HuH-7 (cell line): ENCODE measurements at regions not wholly inside any gene's neighbourhood (a gene's known extent, or its start where the extent isn't known, plus 50 kb on each side); places are given as distances from the start of the nearest gene placed in this dataset.
A peak's percentile ranks its signal among the peaks of the same experiment; 100 is the strongest.
"Not testable (repeated sequence)": the region's sequence is repeated elsewhere in the genome, so short reads cannot be mapped to it uniquely, and the experiment has no call there.

Source experiments
- DNase-seq: peaks from one replicate; pipeline ENCODE4 v3.0.0; 2011; ENCODE audit warnings: low spot score

DNA sequence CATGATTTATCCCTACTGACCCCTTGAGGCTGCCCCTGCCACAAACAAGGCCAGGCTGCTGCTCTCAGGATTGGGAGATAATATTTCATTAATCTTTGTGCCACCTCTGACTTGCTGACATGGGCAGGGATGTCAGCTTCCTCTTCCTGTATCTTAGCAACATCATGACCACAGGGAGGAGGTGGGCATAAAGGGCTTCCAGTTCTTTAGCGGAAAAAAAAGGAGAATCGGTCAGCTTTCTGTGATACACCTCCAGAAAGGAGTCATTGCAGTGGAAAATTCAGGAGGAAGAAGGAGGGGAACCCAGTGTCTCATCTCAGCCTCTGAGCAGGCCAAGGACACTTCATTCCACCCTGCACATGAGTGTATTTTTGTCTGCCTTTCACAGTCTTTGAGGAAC is 206.8 kb upstream of the SDK2 start:
- DNase-seq: no peak

DNA sequence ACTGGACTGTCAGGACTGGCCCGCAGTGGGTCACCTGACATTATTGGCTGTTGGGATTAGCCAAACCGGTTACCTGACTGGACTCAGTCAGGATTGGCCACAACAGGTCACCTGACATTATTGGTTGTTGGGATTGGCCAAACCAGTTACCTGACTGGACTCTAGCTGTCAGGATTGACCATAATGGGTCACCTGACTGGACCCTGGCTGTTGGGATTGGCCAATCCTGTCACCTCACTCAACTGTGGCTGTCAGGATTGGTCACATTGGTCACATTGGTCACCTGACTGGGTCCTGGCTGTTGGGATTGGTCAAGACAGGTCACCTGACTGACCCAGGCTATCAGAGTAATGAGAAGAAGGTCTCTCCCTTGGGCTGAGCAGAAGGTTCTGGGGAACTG is 207.7 kb upstream of the SDK2 start:
- no peak for DNase-seq

DNA sequence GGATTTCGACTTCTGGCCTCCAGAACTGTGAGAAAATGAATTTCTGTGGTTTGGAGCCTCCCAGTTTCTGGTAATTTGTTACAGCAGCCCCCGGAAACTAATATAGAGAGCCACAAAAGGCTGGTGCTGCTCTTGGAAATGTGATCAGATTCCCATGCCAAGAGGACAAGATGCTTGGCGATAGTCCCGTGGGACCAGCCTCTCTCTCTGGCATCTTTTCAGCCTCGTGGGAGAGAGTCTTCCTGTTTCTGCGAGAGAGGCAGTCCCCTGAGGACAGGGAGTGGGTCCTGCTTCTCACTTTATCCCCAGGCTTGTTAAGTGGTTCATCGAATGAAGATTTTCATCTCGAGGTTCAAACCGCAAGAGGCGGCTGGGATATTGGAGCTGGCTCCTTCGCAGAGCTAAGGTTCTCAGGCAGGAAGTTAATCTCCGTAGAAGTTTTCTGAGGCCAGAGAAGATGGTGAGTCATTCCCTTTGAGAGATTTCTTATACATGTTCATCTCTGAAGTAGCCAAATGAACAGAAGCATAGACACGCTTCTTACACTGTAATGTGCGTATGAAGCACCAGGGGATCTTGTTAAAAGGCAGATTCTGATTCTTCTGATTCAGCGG is 211.6 kb upstream of the SDK2 start:
- no peak for DNase-seq

DNA sequence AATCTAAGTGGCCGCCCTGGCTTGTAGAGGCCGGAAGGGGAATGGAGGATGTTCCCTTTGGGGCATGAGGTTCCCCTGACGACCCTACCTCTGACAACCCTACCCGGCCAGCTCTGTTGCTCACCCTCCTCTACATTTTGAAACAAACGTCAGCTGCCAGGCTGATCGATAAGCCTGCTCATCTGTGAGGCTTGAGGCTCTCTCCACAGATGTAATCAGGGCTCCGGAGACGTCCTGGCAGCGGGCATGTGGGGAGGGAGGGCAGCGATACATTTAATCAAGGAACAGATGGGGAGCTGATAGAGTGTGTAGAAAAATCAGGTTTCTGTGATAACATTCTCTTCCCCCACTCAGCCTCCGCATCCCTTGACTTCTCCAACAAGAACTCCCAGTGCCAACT is 212.3 kb upstream of the SDK2 start:
- DNase-seq: no peak

DNA sequence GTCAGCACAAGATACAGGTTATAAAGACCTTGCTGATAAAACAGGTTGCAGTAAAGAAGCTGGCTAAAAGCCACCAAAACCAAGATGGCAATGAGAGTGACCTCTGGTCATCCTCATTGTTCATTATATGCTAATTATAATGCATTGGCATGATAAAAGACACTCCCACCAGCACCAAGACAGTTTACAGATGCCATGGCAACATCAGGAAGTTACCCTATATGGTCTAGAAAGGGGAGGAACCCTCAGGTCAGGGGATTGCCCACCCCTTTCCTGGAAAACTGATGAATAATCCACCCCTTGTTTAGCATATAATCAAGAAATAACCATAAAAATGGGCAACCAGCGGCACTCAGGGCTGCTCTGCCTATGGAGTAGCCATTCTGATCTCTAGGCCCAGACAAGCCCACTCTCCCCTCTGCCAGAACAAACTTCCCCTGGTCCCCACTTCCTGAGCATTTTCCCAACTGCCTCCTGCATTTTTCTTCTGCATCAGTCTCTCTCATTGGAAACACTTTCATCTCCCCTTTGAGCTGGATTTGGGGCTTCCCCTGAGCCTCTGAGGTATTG is 215.3 kb upstream of the SDK2 start:
- not testable (repeated sequence) for DNase-seq

DNA sequence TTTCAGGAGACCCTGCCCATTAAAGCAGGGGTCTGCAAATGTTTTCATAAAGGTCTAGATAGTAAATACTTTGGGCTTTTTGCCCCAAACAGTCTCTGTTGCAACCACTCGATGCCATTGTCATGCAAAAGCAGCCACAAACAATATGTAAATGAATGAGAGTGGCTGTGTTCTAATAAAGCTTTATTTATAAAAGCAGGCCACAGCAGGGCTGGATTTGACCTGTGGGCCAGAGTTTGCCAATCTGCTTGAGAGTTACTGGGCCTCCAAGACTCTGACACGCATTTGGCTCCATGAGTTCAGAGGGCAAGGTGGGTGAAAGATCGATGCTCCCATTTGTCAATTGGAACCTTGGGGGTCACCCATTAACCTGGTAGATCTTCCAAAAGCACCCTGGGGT is 217.3 kb upstream of the SDK2 start:
- DNase-seq: no peak

DNA sequence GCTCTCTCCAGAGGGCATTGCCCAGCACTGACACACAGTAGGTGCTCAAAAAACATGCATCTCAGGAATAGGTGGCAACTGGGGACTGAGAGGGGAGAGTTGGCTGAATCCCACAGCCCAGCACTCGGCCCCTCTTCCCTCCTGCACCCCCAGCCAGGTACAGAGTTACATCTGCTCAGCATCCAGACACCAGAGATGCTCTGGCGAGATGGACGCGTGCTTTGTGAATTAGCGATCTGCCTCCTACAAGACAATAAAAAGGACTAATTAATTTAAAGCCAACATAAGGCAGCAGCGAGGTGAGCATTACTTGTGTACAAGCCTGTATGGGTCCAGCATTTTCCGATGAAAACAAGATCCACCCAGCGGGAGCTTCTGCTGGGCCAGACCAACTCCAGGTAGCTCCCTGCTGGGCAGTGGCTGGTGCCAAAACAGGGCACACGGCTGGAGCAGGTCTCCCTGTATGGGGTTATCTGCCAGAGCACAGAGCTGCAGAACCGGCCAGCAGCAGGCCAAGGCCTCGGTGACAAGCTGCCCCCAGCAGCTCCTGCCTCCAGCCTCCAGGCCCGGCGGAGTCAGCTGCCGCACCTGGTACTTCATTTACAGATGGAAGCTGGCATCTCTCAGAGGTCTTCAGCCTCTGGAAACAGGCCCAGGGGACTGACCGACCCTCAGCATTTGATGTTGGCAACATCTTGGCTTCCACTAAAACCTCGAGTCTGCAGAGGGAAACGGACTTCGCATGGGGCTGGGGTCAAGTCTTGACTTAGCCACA is 219.7 kb upstream of the SDK2 start:
- DNase-seq: no peak

DNA sequence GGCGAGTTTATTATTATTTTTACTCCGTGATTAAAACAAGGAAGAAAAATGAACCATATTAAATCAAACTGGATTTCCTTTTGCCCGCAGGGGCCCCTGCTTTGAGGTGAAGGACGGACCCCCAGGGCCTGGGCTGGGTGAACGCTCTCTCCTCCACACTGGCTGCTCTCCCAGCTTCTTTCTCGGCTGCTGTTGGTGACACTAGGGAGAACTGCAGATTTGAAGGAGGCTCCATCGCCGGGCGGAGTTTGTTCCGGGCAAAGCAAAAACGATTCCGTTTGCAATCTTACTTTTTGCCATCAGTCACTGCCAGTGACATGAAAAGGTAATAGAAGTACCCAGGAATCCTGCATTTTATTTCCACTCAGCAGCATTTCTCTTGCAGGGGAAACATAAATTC is 221.6 kb upstream of the SDK2 start:
- no peak for DNase-seq

DNA sequence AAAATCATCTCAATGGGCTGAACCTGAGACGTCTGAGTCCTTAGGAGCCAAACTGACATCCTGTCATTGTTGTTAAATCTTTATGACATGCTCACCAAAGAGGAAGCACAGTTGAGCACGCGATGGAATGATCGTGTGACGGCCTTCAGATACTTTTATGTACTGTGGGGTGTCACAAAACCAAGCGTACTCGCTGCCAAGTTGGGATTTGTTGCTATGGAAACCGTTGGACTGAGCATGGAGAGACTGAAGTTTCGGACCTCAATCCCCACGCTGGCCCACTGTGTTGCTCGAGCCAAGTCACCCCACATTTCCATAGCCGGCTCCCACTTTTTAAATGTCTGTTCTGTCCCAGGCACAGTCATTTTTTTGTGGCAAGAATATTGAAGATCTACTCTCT is 222.8 kb upstream of the SDK2 start:
- DNase-seq: no peak

DNA sequence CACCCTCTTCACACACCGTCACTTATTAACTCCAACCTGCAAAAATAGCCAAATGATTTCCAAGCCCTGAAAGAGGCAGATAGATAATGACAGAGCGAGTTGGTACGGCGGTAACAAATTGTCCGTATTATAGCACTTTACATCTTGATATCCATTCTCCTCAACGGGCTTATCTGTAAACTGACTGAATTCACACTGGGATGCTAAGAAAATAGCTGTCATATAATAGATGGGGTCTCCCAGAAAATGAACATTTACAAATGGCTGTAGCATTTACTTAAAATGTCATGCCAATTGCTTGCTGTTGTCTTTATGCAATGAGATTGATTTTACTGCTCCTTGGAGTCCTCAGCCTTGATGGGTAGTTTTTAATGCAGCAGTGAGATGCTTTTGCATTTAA is 225.8 kb upstream of the SDK2 start:
- DNase-seq: no peak

DNA sequence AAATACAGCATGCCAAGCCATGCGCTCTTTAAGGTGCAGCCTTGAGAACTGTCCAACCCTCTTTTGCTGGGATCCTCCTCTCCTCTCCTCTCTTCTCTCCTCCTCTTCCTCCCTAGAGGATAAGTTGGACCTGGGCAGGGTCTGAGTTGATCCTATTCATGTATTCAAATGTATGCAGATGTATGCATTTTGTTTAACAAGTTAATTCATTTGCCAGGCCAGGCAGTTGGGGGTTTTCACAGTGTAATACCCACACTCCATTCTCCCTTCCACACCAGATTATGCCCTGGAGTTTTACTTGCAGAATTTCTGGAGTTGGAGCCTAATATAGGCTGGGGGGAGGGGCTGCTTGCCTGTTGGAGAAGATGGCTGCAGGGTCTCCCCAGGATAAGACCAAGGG is 226.2 kb upstream of the SDK2 start:
- DNase-seq: no peak

DNA sequence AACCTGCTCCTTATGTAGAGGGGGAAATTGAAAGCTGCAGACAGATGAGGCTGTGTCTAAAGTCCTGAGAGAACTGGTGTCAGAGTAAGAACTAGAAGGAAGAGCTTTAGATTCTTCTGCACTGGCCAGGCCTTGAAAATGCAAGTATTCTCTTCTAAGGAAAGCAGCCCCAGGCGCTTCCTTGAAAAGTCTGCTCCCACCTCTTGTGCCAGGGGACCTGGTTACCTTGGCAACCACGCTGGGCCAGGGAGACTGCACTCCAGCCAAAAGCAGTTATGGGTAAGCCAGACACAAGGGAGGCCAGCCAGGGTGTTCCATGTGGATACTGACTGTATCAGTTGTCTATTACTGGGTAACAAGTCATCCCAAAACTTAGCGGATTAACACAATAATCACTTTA is 228.6 kb upstream of the SDK2 start:
- no peak for DNase-seq

DNA sequence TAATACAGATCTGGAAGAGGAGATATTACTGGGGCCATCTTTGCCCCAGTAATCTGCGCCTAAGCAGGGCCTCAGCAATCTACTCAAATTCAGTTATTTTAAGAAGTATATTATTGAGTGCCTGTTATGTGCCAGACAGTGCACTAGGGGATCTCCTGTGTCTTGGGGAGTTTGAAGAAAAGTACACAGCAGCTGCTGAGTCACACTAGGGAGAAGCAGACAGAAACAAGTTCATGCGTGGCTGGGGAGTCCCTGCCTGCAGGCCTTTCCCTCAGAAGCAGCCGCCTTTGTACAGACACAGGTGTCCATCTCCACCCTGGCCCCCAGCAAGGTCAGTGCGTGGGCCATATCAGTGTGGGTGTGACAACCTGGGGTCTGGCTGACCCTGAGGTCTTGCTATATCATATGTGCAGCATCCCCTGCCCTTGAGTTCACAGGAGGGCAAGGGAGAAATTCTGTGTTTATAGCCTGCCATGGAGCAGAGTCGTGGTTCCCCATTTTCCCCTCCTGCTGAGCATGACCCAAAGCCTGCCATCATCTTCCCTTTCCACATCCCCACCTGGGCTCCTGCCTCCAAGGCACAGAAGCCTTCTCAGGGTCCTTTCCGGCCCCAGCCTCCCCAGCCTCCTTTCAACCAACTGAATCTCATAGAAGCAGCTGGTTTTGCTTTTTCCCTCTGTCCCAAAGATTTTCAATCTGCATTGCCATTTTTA is 229.9 kb upstream of the SDK2 start:
- no peak for DNase-seq

DNA sequence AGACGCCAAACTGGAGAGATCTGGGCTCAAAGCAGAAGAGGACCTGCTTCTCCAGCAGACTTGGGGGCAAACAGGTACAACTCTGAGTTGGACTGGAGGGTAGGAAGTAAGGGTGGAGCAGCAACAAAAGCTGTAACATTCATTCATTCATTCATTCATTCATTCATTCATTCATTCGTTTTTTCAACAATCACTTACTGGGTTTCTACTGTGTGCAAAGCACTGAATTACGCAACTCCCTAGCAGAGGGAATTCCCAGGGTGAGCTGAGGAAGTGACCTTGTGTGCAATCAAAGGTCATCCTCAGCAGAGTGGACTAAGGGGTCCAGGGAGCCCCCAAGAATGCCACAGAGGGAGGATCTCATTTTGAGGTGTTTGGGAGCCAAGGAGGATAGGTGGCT is 231.1 kb upstream of the SDK2 start:
- DNase-seq: peak; percentile 26

DNA sequence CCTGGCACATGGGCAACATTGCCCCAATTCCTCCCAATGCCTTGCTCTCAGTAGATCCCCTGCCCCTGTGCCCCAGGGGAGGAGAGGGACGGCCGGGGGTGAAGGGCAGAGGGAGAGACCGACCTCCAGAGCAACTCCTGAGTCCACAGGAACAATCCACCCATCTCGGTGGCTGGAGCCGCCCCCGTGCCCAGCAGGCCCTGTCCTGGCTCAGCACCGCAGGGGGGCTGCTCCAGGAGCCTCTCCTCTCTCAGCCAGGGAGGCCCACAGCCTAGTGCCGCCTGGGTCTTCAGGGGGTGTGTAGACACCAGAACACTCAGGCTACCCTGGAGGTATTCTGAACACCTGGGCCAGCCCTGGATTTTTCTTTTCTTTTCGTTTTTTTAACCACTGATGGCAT is 233.7 kb upstream of the SDK2 start:
- DNase-seq: no peak

DNA sequence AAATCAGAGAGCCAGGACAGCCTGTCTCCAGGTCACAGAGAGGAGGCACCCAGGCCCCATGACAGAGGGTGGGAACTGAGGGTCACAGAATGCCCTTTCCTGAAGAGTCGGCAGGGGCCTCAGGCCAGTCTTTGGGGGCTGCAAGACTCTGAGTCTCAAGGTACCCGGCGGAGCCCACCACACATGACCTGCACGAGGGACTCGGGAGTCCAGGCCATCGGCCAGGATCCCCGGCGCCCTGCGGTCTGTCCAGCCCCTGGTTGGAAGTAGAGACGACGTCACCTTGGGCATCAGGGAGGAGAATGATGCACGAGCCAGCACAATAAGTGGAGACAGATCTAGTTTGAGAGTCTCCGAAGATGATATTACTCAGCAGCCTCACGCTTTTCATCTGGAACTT is 234.7 kb upstream of the SDK2 start:
- DNase-seq: no peak

DNA sequence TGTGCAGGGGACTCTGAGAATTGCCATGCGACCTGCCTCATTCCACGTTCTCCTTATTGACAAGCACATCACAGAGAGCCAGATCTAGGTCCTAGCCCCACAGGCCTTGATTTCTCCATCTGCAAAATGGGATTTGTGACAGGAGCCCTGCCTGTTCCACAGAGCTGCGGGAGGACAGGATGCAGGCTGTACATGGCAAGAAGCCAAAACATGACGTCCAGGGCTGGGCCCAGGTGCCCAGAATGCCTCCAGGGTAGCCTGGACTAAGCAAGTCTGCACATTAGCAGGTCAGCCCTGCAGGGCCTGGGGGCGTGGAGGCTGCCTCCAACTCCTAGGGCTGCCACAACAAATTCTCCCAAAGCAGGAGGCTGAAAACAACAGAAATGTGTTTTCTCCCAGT is 235.7 kb upstream of the SDK2 start:
- no peak for DNase-seq

DNA sequence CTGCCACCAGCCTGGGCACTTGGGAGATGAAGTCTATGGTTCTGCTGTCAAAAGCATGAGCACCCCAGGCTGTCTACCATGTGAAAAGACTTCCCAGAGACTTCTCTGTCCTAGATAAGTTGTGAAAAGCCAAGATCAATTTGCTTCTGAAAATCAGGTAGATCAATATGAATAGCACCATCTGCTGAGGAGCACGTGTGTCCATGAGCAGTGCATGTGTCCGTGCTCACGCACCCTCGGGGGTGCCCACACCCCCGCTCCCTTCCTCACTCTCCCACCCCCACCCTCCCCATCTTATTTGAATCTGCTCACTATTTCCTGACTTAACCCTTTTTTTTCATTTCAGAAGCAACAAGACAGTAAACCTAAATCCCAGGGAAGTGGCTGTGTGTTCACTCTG is 238.3 kb upstream of the SDK2 start:
- no peak for DNase-seq

DNA sequence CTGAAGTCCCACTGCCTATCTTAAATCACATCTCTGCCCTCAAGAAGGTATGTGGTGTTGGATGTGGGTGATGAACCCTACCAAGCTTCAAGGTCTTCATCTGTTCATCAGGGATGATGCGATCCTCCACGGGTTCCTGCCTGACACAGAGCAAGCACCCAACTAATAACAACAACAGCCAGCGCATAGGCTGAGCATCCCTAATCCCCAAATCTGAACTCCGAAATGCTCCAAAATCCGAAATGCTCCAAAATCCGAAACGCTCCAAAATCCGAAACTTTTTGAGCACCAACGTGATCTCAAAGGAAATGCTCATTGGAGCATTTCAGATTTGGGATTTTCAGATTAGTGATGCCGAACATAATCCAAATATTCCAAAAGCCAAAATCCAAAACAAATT is 238.9 kb upstream of the SDK2 start:
- DNase-seq: no peak

DNA sequence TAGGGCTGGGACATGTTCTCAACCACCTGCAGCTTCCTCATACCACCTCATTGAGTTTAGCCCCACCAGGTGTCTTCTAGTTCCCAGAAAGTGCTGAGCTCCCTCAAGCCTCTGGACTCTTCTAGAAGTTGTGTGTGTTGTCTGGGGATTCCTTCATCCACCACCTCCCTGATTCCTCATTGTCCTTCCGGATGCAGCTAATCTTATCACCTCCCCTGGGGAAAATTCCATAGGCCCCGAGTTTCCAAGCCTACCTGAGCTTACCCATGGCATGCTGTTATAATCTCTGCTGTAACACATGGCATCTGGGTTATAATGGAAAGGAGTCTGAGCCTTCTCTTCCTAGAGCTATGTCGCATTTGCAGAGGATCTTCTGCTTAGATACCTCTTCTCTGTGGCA is 243.5 kb upstream of the SDK2 start:
- no peak for DNase-seq

DNA sequence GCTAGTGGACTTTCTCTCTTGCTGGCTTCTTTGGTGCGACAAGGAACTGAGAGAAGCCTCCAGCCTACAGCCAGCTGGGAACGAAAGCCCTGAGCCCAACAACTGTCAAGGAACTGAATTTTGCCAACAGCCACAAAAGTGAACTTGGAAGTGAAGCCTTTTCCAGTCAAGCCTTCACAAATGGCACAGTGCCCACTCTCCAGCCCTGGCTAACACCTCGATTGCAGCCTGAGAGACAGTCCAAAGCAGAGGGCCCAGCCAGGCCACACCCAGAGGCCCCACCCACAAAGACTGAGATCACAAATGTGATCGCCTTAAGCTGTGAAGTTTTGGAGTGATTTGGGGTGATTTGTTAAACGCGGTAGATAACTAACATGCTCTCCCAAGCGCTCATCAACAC is 244.6 kb upstream of the SDK2 start:
- no peak for DNase-seq

DNA sequence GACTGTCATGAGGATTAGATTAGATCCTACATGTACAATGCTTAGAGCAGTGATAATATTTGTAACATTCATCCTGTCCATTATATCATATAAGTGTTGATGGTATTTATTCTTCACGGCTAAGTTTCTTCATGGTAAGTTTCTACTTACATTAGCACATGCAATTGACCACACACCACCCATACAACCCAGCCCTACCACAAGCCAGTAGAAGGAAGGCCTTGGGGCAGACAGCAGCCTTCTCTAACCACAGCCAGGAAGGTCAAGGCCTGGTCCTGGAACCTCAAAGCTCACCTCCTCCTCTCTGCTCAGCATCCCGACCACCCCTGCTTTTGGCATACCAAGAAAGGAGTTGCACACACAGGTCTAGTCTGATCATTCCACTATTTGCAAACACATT is 245.2 kb upstream of the SDK2 start:
- no peak for DNase-seq

DNA sequence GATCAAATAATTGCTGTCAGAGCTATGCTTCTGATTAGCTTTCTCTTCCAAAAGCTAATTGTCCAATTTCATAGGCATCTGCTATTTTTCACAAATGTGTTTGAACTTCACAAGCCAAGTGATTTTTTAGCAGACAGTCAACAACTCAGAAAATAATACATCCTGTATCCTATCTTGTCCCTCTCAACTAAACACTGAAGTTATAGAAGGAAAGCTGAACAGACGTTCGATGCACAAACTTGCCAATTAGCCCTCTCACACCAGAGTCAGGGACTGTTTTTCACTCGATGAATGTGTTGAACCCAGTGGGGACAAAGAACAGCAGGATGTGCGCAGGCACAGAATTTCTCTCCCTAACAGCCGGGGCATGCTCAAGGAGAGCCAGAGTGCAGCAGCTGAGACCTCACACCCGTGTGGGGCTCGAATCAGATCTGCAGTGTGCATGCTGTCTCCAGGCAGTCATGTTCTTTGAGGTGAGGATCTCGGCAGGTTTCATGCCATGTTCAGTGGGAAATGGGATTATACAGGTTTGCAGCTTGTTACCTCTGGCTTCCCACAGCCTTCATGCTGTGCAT is 246.7 kb upstream of the SDK2 start:
- DNase-seq: no peak
